K562 (cell line): ENCODE measurements at regions not wholly inside any gene's neighbourhood (a gene's known extent, or its start where the extent isn't known, plus 50 kb on each side); places are given as distances from the start of the nearest gene placed in this dataset.

Experiments
- ATAC-seq: fragments of 200-7000 bp; cut with Tn5 transposase; 3 replicates; pipeline ENCODE4 v1.9.1; 2020; ENCODE audit warnings: moderate library complexity
- BruUV-seq: library from RNA; stranded (reverse); fragments of 400-500 nt; replicated peaks from 2 replicates; lab custom pipeline; 2021; lab: Mats Ljungman, UMichigan
- CTCF ChIA-PET: fragments of 300-600 bp; formaldehyde crosslinking; extraction: SDS; loops from one replicate; lab custom pipeline; 2021; ENCODE audit warnings: low intra/inter-chr PET ratio; lab: Yijun Ruan, JAX
- POLR2A ChIA-PET: fragments of 300-600, 350-650 bp; sonication (Branson Sonifier 250); formaldehyde crosslinking; extraction: SDS; loops from one replicate; lab custom pipeline; 2021; ENCODE audit warnings: antibody characterized with exemption, inconsistent platforms; lab: Yijun Ruan, JAX
- DNase-seq, 4 experiments: peaks; one replicate each; pipeline versions ENCODE4 v3.0.0 to v3.0.0-alpha.2; 2011 to 2018; ENCODE audit warnings: low spot score in 3 of 4, mixed read lengths in 3 of 4; ENCODE audit errors: extremely low read depth in 1 of 4
- FAIRE-seq: peaks from 2 replicates; lab custom pipeline; 2011; peaks lifted over from hg19 to GRCh38; lab: Jason Lieb, UNC
- H2AFZ ChIP-seq: 2 replicates; pipeline ENCODE4 v1.6.0; 2011; ENCODE audit warnings: low read depth, low read length, control low read depth, inconsistent platforms
- H3K27ac ChIP-seq: fragments of 200-600 bp; 3 replicates; pipeline ENCODE4 v1.8.0; 2011; ENCODE audit warnings: low read depth, mild to moderate bottlenecking, control low read depth, inconsistent platforms, low read length, moderate library complexity, mixed read lengths; ENCODE audit errors: extremely low read depth
- H3K27me3 ChIP-seq, 2 experiments: fragments of 300-600 bp in 1 of 2; 2 replicates in 1 of 2; 3 replicates in 1 of 2; pipeline versions ENCODE4 v1.6.0 to v1.8.0; 2011; ENCODE audit warnings: inconsistent platforms in 2 of 2, low read length in 2 of 2, mild to moderate bottlenecking in 1 of 2, mixed read lengths in 1 of 2, moderate library complexity in 1 of 2; ENCODE audit not compliant: control insufficient read depth in 2 of 2, insufficient read depth in 2 of 2
- H3K36me3 ChIP-seq: fragments of 300-600 bp; 3 replicates; pipeline ENCODE4 v1.8.0; 2011; ENCODE audit warnings: mild to moderate bottlenecking, low read length, inconsistent platforms; ENCODE audit not compliant: control insufficient read depth, insufficient read depth
- H3K4me1 ChIP-seq, 2 experiments: fragments of 200-600 bp in 1 of 2; replicated peaks in 1 of 2; 2 replicates in 1 of 2; 3 replicates in 1 of 2; pipeline versions ENCODE4 v1.5.1 to v1.8.0; 2011; ENCODE audit warnings: inconsistent platforms in 2 of 2, low read length in 2 of 2, mild to moderate bottlenecking in 1 of 2, mixed read lengths in 1 of 2, moderate library complexity in 1 of 2; ENCODE audit not compliant: control insufficient read depth in 2 of 2, insufficient read depth in 2 of 2
- H3K4me2 ChIP-seq: 2 replicates; pipeline ENCODE4 v1.6.1; 2011; ENCODE audit warnings: low read length, control low read depth, inconsistent platforms, mixed read lengths; ENCODE audit not compliant: insufficient read depth
- H3K4me3 ChIP-seq: fragments of 200-600 bp; sonication (generic), shearing (Covaris generic); 2 replicates; pipeline ENCODE4 v1.5.1; 2016; ENCODE audit warnings: control low read depth, inconsistent platforms
- H3K79me2 ChIP-seq: fragments of 200-600 bp; 3 replicates; pipeline ENCODE4 v1.8.0; 2011; ENCODE audit warnings: low read length, inconsistent platforms; ENCODE audit not compliant: control insufficient read depth, insufficient read depth
- H3K9ac ChIP-seq, 2 experiments: 2 replicates each; pipeline versions ENCODE4 v1.6.0 to v1.6.1; 2011; ENCODE audit warnings: low read depth in 2 of 2, low read length in 2 of 2, control low read depth in 1 of 2, inconsistent platforms in 1 of 2, mild to moderate bottlenecking in 1 of 2, mixed read lengths in 1 of 2; ENCODE audit not compliant: insufficient read depth in 1 of 2
- H3K9me1 ChIP-seq: one replicate; pipeline ENCODE4 v1.6.0; 2011; ENCODE audit warnings: inconsistent platforms, mild to moderate bottlenecking, low read length, moderate library complexity; ENCODE audit not compliant: control insufficient read depth, insufficient read depth
- H3K9me3 ChIP-seq: replicated peaks from 2 replicates; pipeline ENCODE4 v1.5.1; 2011; ENCODE audit warnings: low read depth, low read length, inconsistent platforms; ENCODE audit not compliant: control insufficient read depth, insufficient read depth
- H4K20me1 ChIP-seq: replicated peaks from 2 replicates; pipeline ENCODE4 v1.6.1; 2011; ENCODE audit warnings: low read length, inconsistent platforms, mixed read lengths; ENCODE audit not compliant: control insufficient read depth, insufficient read depth
- AFF1 ChIP-seq, 2 experiments: fragments of 450-650 bp; IDR thresholded peaks; 2 replicates each; pipeline ENCODE4 v1.6.1; 2018; ENCODE audit warnings: mild to moderate bottlenecking in 2 of 2, low read depth in 1 of 2; ENCODE audit not compliant: partially characterized antibody in 2 of 2
- CBX3 ChIP-seq, 2 experiments: IDR thresholded peaks; 1 replicate in 1 of 2; 2 replicates in 1 of 2; pipeline ENCODE4 v1.6.1; 2012; ENCODE audit warnings: inconsistent platforms in 2 of 2, low read length in 2 of 2, borderline replicate concordance in 1 of 2, control low read depth in 1 of 2
- HCFC1 ChIP-seq: IDR thresholded peaks from 2 replicates; pipeline ENCODE4 v1.6.1; 2012; ENCODE audit warnings: low read depth, low read length, improper control_type of control experiment
- ILF3 ChIP-seq: fragments of 450-650 bp; IDR thresholded peaks from 2 replicates; pipeline ENCODE4 v1.6.1; 2018; ENCODE audit warnings: antibody characterized with exemption, mild to moderate bottlenecking, moderate library complexity, borderline replicate concordance
- KLF13 ChIP-seq: fragments of 450-650 bp; IDR thresholded peaks from 2 replicates; pipeline ENCODE4 v1.6.1; 2016; ENCODE audit warnings: missing genetic modification characterization, low read depth, mild to moderate bottlenecking, missing compliant biosample characterization, moderate library complexity, borderline replicate concordance
- NR4A1 ChIP-seq, 2 experiments: fragments of 250-450 bp in 1 of 2; fragments of 450-650 bp in 1 of 2; sonication (Bioruptor Pico) in 1 of 2; IDR thresholded peaks; 2 replicates each; pipeline versions ENCODE4 v1.4.0 to v1.6.1; 2016 to 2020; ENCODE audit warnings: mild to moderate bottlenecking in 2 of 2, missing compliant biosample characterization in 1 of 2, missing genetic modification characterization in 1 of 2, moderate library complexity in 1 of 2
- PTTG1 ChIP-seq: fragments of 450-650 bp; IDR thresholded peaks from 2 replicates; pipeline ENCODE4 v1.6.1; 2016; ENCODE audit warnings: low read depth, mild to moderate bottlenecking, missing genetic modification characterization, missing compliant biosample characterization
- SAFB ChIP-seq: fragments of 200-400 bp; formaldehyde crosslinking; IDR thresholded peaks from 2 replicates; pipeline ENCODE4 v1.6.1; 2017; ENCODE audit warnings: low read depth, low read length, borderline replicate concordance
- WGBS: fragments of 100-300 bp; shearing (Covaris generic); methylation state at CpG from one replicate; pipeline ENCODE4 v1.1.6; 2016; ENCODE audit warnings: low coverage, mixed read lengths; ENCODE audit not compliant: insufficient coverage; ENCODE audit errors: missing lambda C conversion rate; 5-methylcytosine and 5-hydroxymethylcytosine counted together
- in situ Hi-C: fragments of 300-500 bp; cut with MboI; formaldehyde crosslinking; loops from 4 replicates; pipeline ENCODE4 v1.15.0; 2018; ENCODE audit warnings: inconsistent platforms, mixed read lengths
- intact Hi-C: fragments of 100-400 bp; cut with micrococcal nuclease; formaldehyde crosslinking; loops from 2 replicates; pipeline ENCODE4 v1.14.2; 2022
- TF ChIP-seq, protein P1 (sequence below): fragments of 200-800 bp; sonication (Bioruptor generic); IDR thresholded peaks from 2 replicates; pipeline ENCODE4 v1.6.1; 2016; ENCODE audit warnings: missing genetic modification characterization, missing compliant biosample characterization
- TF ChIP-seq, protein P2 (sequence below): fragments of 450-650 bp; formaldehyde crosslinking; IDR thresholded peaks from 2 replicates; pipeline ENCODE4 v1.4.0; 2020; ENCODE audit warnings: mild to moderate bottlenecking, moderate library complexity

GRCh38 chr5:2201421-2201820 lies 318.7 kb upstream of the IRX4 start:
- no peak overlapping the region for H2AFZ ChIP-seq
- H3K4me2 ChIP-seq = no peak overlapping the region
- in situ Hi-C loops (no loop called here), intact Hi-C loops (no loop called here)
- FAIRE-seq (no peak), DNase-seq (no peak), ATAC-seq (no peak)
- ChIA-PET CTCF (no interaction called here), POLR2A (interaction anchor here (0.7 kb wide), 1 partner anchor 249 kb away, joined by 3 read pairs; no protein-coding TSS in a partner anchor)
- WGBS = 0% methylated on average over 2 of the region's 2 CpGs
- H3K9me3 ChIP-seq = no peaks in the 10 kb centered on the region
- no peaks in the 10 kb centered on the region for H3K36me3 ChIP-seq
- H4K20me1 ChIP-seq = peaks cover 5% of the 10 kb centered on the region; the same call in 1 of the 2 replicates
- no TSS peak for BruUV-seq
- no peaks in the 10 kb centered on the region for H3K79me2 ChIP-seq
- no peaks in the 10 kb centered on the region for H3K4me1 ChIP-seq
- H3K9me1 ChIP-seq = no peaks in the 10 kb centered on the region
- no peak overlapping the region for H3K9ac ChIP-seq
- no peak overlapping the region for H3K4me3 ChIP-seq
- H3K27me3 ChIP-seq = peaks cover 18 to 48% of the 10 kb centered on the region in 2 experiments
- H3K27ac ChIP-seq = no peak overlapping the region
- TF ChIP-seq SAFB = no peak
- no peak for TF ChIP-seq CBX3 (IDR thresholded peaks at IDR 0.05; ENCODE audit: borderline replicate concordance in 1 of 2, low read length in 2 of 2)
- TF ChIP-seq NR4A1 (CRISPR knock-in tag; IDR thresholded peaks at IDR 0.05) = no peak
- no peak for TF ChIP-seq NR4A1 (tag; IDR thresholded peaks at IDR 0.05)
- TF ChIP-seq, protein P1, sequence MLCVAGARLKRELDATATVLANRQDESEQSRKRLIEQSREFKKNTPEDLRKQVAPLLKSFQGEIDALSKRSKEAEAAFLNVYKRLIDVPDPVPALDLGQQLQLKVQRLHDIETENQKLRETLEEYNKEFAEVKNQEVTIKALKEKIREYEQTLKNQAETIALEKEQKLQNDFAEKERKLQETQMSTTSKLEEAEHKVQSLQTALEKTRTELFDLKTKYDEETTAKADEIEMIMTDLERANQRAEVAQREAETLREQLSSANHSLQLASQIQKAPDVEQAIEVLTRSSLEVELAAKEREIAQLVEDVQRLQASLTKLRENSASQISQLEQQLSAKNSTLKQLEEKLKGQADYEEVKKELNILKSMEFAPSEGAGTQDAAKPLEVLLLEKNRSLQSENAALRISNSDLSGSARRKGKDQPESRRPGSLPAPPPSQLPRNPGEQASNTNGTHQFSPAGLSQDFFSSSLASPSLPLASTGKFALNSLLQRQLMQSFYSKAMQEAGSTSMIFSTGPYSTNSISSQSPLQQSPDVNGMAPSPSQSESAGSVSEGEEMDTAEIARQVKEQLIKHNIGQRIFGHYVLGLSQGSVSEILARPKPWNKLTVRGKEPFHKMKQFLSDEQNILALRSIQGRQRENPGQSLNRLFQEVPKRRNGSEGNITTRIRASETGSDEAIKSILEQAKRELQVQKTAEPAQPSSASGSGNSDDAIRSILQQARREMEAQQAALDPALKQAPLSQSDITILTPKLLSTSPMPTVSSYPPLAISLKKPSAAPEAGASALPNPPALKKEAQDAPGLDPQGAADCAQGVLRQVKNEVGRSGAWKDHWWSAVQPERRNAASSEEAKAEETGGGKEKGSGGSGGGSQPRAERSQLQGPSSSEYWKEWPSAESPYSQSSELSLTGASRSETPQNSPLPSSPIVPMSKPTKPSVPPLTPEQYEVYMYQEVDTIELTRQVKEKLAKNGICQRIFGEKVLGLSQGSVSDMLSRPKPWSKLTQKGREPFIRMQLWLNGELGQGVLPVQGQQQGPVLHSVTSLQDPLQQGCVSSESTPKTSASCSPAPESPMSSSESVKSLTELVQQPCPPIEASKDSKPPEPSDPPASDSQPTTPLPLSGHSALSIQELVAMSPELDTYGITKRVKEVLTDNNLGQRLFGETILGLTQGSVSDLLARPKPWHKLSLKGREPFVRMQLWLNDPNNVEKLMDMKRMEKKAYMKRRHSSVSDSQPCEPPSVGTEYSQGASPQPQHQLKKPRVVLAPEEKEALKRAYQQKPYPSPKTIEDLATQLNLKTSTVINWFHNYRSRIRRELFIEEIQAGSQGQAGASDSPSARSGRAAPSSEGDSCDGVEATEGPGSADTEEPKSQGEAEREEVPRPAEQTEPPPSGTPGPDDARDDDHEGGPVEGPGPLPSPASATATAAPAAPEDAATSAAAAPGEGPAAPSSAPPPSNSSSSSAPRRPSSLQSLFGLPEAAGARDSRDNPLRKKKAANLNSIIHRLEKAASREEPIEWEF (CRISPR knock-in tag) = no peak
- no peak for TF ChIP-seq KLF13
- no peak for TF ChIP-seq AFF1 (IDR thresholded peaks at IDR 0.05; ENCODE audit: low read depth in 1 of 2, partially characterized antibody in 2 of 2)
- TF ChIP-seq PTTG1 (tag) = no peak
- TF ChIP-seq, protein P2, sequence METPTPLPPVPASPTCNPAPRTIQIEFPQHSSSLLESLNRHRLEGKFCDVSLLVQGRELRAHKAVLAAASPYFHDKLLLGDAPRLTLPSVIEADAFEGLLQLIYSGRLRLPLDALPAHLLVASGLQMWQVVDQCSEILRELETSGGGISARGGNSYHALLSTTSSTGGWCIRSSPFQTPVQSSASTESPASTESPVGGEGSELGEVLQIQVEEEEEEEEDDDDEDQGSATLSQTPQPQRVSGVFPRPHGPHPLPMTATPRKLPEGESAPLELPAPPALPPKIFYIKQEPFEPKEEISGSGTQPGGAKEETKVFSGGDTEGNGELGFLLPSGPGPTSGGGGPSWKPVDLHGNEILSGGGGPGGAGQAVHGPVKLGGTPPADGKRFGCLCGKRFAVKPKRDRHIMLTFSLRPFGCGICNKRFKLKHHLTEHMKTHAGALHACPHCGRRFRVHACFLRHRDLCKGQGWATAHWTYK (CRISPR knock-in tag) = no peak
- TF ChIP-seq ILF3 = no peak
- TF ChIP-seq HCFC1 = no peak
